ENCODE measurements at regions not wholly inside any gene's neighbourhood (a gene's known extent, or its start where the extent isn't known, plus 50 kb on each side); places are given as distances from the start of the nearest gene placed in this dataset.

GRCh38 chr13:47158593-47158992 is 261.7 kb upstream of the HTR2A start:
- TF ChIP-seq EZH2phosphoT487 (IDR thresholded peaks at IDR 0.05; ENCODE audit: insufficient read depth, low read depth) (no peak), EZH2 (IDR thresholded peaks at IDR 0.05; ENCODE audit: insufficient read depth, poor library complexity, severe bottlenecking) (no peak)
